ENCODE measurements at regions not wholly inside any gene's neighbourhood (a gene's known extent, or its start where the extent isn't known, plus 50 kb on each side); places are given as distances from the start of the nearest gene placed in this dataset.

DNA sequence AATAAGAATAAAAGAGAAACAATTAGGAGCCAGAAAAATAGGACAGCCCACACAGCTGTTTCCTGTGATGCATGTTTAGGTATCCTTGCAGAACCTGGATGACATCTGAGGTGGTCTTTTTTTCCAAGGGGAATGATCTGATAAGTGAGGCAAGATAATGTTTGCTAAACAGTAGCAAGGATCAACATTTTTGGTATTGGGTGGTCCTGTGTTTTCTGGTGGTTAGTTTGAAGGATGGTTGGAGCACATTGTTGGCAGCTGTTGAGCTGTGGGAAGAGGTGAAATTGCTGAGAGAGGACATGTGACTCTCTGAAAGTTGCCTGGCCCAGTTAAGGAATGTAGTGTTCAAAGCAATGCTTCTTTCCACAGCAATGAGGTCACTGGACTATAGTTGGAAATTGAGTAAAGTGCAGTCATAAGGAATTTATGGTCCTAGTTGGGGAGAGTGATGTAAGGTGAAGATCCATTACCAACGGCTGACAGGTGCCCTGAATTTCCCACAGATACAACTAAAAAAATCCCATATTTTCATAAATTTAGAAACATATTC, 270.2 kb upstream of the IMPG1 start:
- no peak for DNase-seq

GRCh38 chr6:76330031-76330430, 257.6 kb upstream of the IMPG1 start:
- no peak for DNase-seq

DNA sequence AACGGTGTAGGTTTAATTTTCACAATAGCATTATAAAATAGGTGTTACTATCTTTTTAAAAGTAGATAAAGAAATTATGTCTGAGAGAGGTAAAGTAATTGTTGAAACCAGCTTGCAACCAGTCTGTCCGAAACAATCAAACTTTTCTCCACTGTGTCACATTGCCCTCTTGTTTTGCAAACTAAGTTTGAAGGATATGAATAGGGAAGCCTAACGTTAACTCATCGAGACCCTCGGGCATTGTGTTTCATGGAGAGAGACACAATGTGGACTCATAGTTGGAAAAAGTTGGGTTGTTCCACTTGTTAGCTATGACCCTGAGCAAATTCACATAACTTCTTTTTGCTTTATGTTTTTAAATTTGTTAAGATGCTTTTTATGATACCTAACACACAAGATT, 254.4 kb upstream of the IMPG1 start:
- DNase-seq, result no peak
